Right cardiac atrium (tissue), 5 donors: ENCODE measurements at regions not wholly inside any gene's neighbourhood (a gene's known extent, or its start where the extent isn't known, plus 50 kb on each side); places are given as distances from the start of the nearest gene placed in this dataset.

Source experiments
- ATAC-seq, 2 donors: fragments of 200-7000 bp; cut with Tn5 transposase; one replicate each; pipeline versions ENCODE4 v1.8.0 to v1.9.1; 2020; ENCODE audit warnings: moderate library complexity in 2 of 2, mild to moderate bottlenecking in 1 of 2
- DNase-seq, 3 donors: peaks; one replicate each; pipeline ENCODE4 v3.0.0-alpha.2; 2020
- H3K27ac ChIP-seq: one replicate; pipeline ENCODE4 v1.5.1; 2013; ENCODE audit warnings: mild to moderate bottlenecking, low read length, control low read depth, moderate library complexity
- H3K27me3 ChIP-seq: one replicate; pipeline ENCODE4 v1.6.1; 2013; ENCODE audit not compliant: control insufficient read depth, insufficient read depth
- H3K4me1 ChIP-seq: one replicate; pipeline ENCODE4 v1.6.1; 2013; ENCODE audit warnings: low read length; ENCODE audit not compliant: control insufficient read depth, insufficient read depth
- H3K4me3 ChIP-seq: one replicate; pipeline ENCODE4 v1.5.1; 2013; ENCODE audit warnings: low read length, control low read depth
- H3K9me3 ChIP-seq: one replicate; pipeline ENCODE4 v1.6.1; 2013; ENCODE audit warnings: low read length; ENCODE audit not compliant: control insufficient read depth
- WGBS: extraction: QIAGEN DNeasy Blood & Tissue Kit; methylation state at CpG from one replicate; pipeline ENCODE4 v1.1.7; 2013; 5-methylcytosine and 5-hydroxymethylcytosine counted together
- intact Hi-C, 4 donors: fragments of 100-400 bp; cut with DNase I; formaldehyde crosslinking; loops; one replicate each; pipeline versions ENCODE4 v1.11.0 to v1.14.0; 2022 to 2023
- donor health status: healthy with polysubstance abuse.
- donor health status: DM: no; HTN: yes; CAD: no.
- donor health status: DM: no; HTN: no; CAD: no.
- donor health status: DM: no; HTN: yes; CAD: no; lungs with severe emphysema.
- donor health status: DM: yes; HTN: yes; CAD: no.

DNA sequence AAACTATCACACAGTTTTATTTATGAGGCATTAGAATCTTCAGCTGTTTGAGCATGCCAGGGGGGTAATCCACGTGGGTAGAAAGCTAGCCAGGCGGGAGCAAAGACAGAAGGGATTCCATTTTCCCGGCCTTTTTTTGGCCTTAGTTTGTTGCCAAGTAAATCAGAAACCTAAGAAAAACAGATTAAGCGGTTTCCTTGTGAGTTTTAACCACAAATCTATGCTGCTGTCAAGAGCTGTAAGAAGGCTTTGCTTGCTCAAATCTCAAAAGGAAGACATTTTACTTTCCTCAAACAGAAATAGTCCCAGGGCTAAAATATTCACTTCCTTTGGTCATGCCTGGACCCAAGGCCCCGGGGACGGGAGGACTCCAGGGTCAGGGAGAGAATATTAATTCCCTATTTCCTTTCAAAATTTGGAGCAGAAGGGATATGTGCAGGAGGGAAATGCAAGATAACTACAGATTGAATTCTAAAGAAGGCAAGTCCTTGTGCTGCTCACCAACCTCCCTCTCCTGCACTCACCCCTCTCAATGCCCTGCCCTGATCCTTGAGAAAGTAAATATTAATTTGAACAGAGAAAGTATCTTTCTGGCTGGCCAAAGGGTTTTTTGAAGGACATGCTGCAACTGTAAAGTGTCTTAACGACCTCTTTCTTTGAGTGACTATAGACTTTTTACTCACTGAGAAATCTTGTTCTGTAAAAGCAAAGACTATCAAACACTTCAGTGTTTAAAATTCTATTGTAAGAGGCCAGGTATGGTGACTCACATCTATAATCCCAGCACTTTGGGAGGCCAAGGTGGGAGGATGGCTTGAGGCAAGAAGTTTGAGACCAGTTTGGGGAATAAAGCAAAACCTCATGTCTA, 75.7 kb downstream of the HSD17B6 start:
- Histone ChIP-seq H3K27ac (no peak overlapping the region), H3K27me3 (no peaks in the 10 kb centered on the region), H3K9me3 (no peaks in the 10 kb centered on the region), H3K4me1 (peaks cover 3% of the 10 kb centered on the region), H3K4me3 (no peak overlapping the region)
- intact Hi-C loops, result no loop called here
- WGBS, result 42% methylated on average over 7 of the region's 7 CpGs
- ATAC-seq, result no peak
- DNase-seq, result no peak
